Activated T-helper 1 cell treated with anti-CD3 and anti-CD28 coated beads, Interleukin-12 subunit alpha, Interleukin-12 subunit beta, Interleukin-2, Interleukin-4 antibody, amounts not matched to agents 30 ng/mL and 10 ng/mL and 1 ng/mL, durations not matched to agents 14 hours and 24 hours and 36 hours (primary cell): ENCODE measurements at regions not wholly inside any gene's neighbourhood (a gene's known extent, or its start where the extent isn't known, plus 50 kb on each side); places are given as distances from the start of the nearest gene placed in this dataset.

Experiments
- DNase-seq: peaks from one replicate; pipeline ENCODE4 v3.0.0; 2021; ENCODE audit warnings: low spot score
- H3K27ac Mint-ChIP-seq: one replicate; pipeline ENCODE4 v1.8.0; 2021; ENCODE audit warnings: mild to moderate bottlenecking, mixed read lengths
- H3K27me3 Mint-ChIP-seq: one replicate; pipeline ENCODE4 v1.8.0; 2022; ENCODE audit warnings: mild to moderate bottlenecking, moderate library complexity, mixed read lengths; ENCODE audit not compliant: insufficient read depth
- H3K36me3 Mint-ChIP-seq: one replicate; pipeline ENCODE4 v1.8.0; 2021; ENCODE audit warnings: low read depth, mixed read lengths
- H3K4me1 Mint-ChIP-seq: one replicate; pipeline ENCODE4 v1.8.0; 2021; ENCODE audit warnings: low read depth, mixed read lengths
- H3K4me3 Mint-ChIP-seq: one replicate; pipeline ENCODE4 v1.8.0; 2021; ENCODE audit warnings: mild to moderate bottlenecking, moderate library complexity, mixed read lengths
- H3K9me3 Mint-ChIP-seq: one replicate; pipeline ENCODE4 v1.8.0; 2021; ENCODE audit warnings: mixed read lengths
- intact Hi-C: fragments of 100-400 bp; cut with micrococcal nuclease; formaldehyde crosslinking; loops from one replicate; pipeline ENCODE4 v1.15.1; 2024

GRCh38 chr6:14501240-14501639 is 383.7 kb downstream of the CD83 start:
- no peak for DNase-seq
- Mint-ChIP-seq H3K9me3 (peaks cover 5% of the 10 kb centered on the region), H3K4me3 (no peak overlapping the region), H3K36me3 (no peaks in the 10 kb centered on the region), H3K27me3 (peaks cover 2% of the 10 kb centered on the region), H3K4me1 (no peaks in the 10 kb centered on the region), H3K27ac (no peak overlapping the region)
- intact Hi-C loops: no loop called here

- Mint-ChIP-seq H3K27ac (no peak overlapping the region), H3K4me1 (peaks cover 4% of the 10 kb centered on the region), H3K4me3 (no peak overlapping the region), H3K27me3 (peaks cover 2% of the 10 kb centered on the region), H3K36me3 (no peaks in the 10 kb centered on the region), H3K9me3 (no peaks in the 10 kb centered on the region)
- intact Hi-C loops: no loop called here
- no peak for DNase-seq
Observed at GRCh38 chr6:14501914-14502313, 384.3 kb downstream of the CD83 start.

GRCh38 chr6:14502551-14502950 is 385.0 kb downstream of the CD83 start:
- intact Hi-C loops: no loop called here
- no peaks in the 10 kb centered on the region for H3K9me3 Mint-ChIP-seq
- H3K36me3 Mint-ChIP-seq: no peaks in the 10 kb centered on the region
- no peak for DNase-seq
- peaks cover 7% of the 10 kb centered on the region for H3K4me1 Mint-ChIP-seq
- peaks cover 2% of the 10 kb centered on the region for H3K27me3 Mint-ChIP-seq
- no peak overlapping the region for H3K27ac Mint-ChIP-seq
- H3K4me3 Mint-ChIP-seq: no peak overlapping the region

GRCh38 chr6:14505401-14505800 is 387.8 kb downstream of the CD83 start:
- DNase-seq: no peak
- H3K27ac Mint-ChIP-seq: no peak overlapping the region
- H3K9me3 Mint-ChIP-seq: no peaks in the 10 kb centered on the region
- intact Hi-C loops: no loop called here
- H3K27me3 Mint-ChIP-seq: peaks cover 1% of the 10 kb centered on the region
- H3K36me3 Mint-ChIP-seq: no peaks in the 10 kb centered on the region
- no peak overlapping the region for H3K4me3 Mint-ChIP-seq
- peaks cover 7% of the 10 kb centered on the region for H3K4me1 Mint-ChIP-seq

- Mint-ChIP-seq H3K9me3 (no peaks in the 10 kb centered on the region), H3K27me3 (peaks cover 10% of the 10 kb centered on the region), H3K36me3 (no peaks in the 10 kb centered on the region), H3K4me1 (peaks cover 7% of the 10 kb centered on the region), H3K27ac (no peak overlapping the region), H3K4me3 (no peak overlapping the region)
- DNase-seq: no peak
- intact Hi-C loops: no loop called here
Observed at GRCh38 chr6:14506656-14507246, 389.2 kb downstream of the CD83 start.

GRCh38 chr6:14509120-14509519 is 391.5 kb downstream of the CD83 start:
- no peak overlapping the region for H3K27ac Mint-ChIP-seq
- H3K27me3 Mint-ChIP-seq: peaks cover 14% of the 10 kb centered on the region
- no peak overlapping the region for H3K4me3 Mint-ChIP-seq
- intact Hi-C loops: no loop called here
- H3K36me3 Mint-ChIP-seq: no peaks in the 10 kb centered on the region
- no peak for DNase-seq
- H3K9me3 Mint-ChIP-seq: no peaks in the 10 kb centered on the region
- H3K4me1 Mint-ChIP-seq: peaks cover 7% of the 10 kb centered on the region

GRCh38 chr6:14510038-14510437 is 392.5 kb downstream of the CD83 start:
- H3K27me3 Mint-ChIP-seq: peaks cover 14% of the 10 kb centered on the region
- DNase-seq: no peak
- peaks cover 7% of the 10 kb centered on the region for H3K4me1 Mint-ChIP-seq
- H3K27ac Mint-ChIP-seq: no peak overlapping the region
- H3K36me3 Mint-ChIP-seq: no peaks in the 10 kb centered on the region
- intact Hi-C loops: no loop called here
- H3K9me3 Mint-ChIP-seq: no peaks in the 10 kb centered on the region
- no peak overlapping the region for H3K4me3 Mint-ChIP-seq

GRCh38 chr6:14511061-14511586 is 393.6 kb downstream of the CD83 start:
- H3K27ac Mint-ChIP-seq: no peak overlapping the region

GRCh38 chr6:14512246-14512645 is 394.7 kb downstream of the CD83 start:
- no peak overlapping the region for H3K27ac Mint-ChIP-seq
- no peak overlapping the region for H3K4me3 Mint-ChIP-seq
- DNase-seq: no peak
- no peaks in the 10 kb centered on the region for H3K9me3 Mint-ChIP-seq
- H3K4me1 Mint-ChIP-seq: no peaks in the 10 kb centered on the region
- H3K36me3 Mint-ChIP-seq: no peaks in the 10 kb centered on the region
- intact Hi-C loops: no loop called here
- H3K27me3 Mint-ChIP-seq: peaks cover 14% of the 10 kb centered on the region

More at GRCh38 chr6:14511061-14511586, 393.6 kb downstream of the CD83 start:
- H3K9me3 Mint-ChIP-seq: no peaks in the 10 kb centered on the region
- no peaks in the 10 kb centered on the region for H3K36me3 Mint-ChIP-seq
- H3K4me1 Mint-ChIP-seq: peaks cover 7% of the 10 kb centered on the region
- H3K27me3 Mint-ChIP-seq: peaks cover 14% of the 10 kb centered on the region
- intact Hi-C loops: no loop called here
- DNase-seq: no peak
- no peak overlapping the region for H3K4me3 Mint-ChIP-seq

GRCh38 chr6:14513496-14514393 is 396.2 kb downstream of the CD83 start:
- no peaks in the 10 kb centered on the region for H3K9me3 Mint-ChIP-seq
- intact Hi-C loops: no loop called here
- H3K36me3 Mint-ChIP-seq: no peaks in the 10 kb centered on the region
- H3K27me3 Mint-ChIP-seq: peaks cover 14% of the 10 kb centered on the region
- H3K4me1 Mint-ChIP-seq: no peaks in the 10 kb centered on the region
- H3K27ac Mint-ChIP-seq: no peak overlapping the region
- no peak for DNase-seq
- no peak overlapping the region for H3K4me3 Mint-ChIP-seq

- H3K4me3 Mint-ChIP-seq: no peak overlapping the region
- intact Hi-C loops: no loop called here
- no peaks in the 10 kb centered on the region for H3K9me3 Mint-ChIP-seq
- H3K36me3 Mint-ChIP-seq: no peaks in the 10 kb centered on the region
- no peak overlapping the region for H3K27ac Mint-ChIP-seq
- no peaks in the 10 kb centered on the region for H3K4me1 Mint-ChIP-seq
- DNase-seq: no peak
- peaks cover 2% of the 10 kb centered on the region for H3K27me3 Mint-ChIP-seq
Observed at GRCh38 chr6:14516956-14517355, 399.4 kb downstream of the CD83 start.

GRCh38 chr6:14517516-14518105 is 400.0 kb downstream of the CD83 start:
- intact Hi-C loops: no loop called here

More at GRCh38 chr6:14517516-14518105, 400.0 kb downstream of the CD83 start:
- Mint-ChIP-seq H3K4me1 (no peaks in the 10 kb centered on the region), H3K36me3 (no peaks in the 10 kb centered on the region), H3K27me3 (no peaks in the 10 kb centered on the region), H3K9me3 (no peaks in the 10 kb centered on the region), H3K4me3 (no peak overlapping the region), H3K27ac (no peak overlapping the region)
- no peak for DNase-seq
